ENCODE measurements at regions not wholly inside any gene's neighbourhood (a gene's known extent, or its start where the extent isn't known, plus 50 kb on each side); places are given as distances from the start of the nearest gene placed in this dataset.

DNA sequence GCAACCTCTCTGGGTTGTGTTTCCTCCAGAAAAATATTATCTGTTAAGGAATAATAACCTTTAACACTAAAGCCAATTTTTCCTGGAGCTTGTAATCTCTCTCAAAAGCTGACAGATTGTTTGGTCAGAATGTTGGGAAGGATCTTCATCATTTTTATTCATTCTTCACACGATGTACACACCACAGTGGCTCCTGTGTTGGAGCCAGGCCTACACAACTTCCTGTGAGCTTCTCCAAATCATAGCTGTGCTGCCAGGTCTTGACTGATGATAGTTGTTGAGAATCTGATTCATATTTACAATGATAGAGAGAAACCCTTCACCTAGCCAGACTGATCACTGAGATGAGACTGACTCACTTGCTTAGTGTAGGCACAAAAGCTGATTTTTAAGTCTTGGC is 151.0 kb upstream of the ROBO2 start:
- DNase-seq (ENCODE audit: low read depth in 3 of 3), result no peak

DNA sequence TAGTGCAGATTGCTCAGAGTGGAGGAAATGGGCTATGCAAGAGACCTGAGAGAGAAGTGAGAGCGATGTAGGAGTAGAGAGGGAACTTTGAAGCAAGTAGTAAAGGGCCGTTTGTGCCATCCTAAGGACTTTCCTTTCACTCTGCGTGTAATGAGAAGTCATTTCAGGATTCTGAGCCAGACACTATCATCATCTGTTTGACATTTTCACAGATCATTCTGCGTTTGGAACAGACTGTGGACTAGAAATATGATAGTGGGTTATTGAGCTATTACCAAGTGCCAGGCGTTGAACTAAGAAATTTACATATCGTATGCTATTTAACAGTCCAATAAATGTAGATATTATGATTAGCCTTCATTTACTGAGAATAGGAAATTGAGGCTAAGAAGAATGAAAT is 150.0 kb upstream of the ROBO2 start:
- no peak for DNase-seq (ENCODE audit: low read depth in 3 of 3)

DNA sequence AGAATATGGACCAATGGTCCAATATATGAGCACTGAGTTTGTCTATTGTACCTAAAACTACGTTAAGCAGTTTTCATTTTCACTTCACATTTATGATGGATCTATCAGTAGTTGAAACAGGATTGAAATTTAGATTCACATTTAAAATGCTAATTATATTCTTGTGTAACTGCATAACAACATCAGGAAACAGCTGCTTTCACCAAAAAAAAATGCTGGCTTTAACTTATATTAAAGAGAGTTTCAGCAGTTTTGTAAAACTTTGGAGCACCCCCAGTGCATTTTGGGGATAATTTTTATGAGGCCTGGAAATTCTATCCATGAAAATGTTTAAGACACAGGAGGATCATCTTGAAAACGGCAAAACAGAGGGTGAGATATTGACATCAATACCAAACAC is 142.8 kb upstream of the ROBO2 start:
- DNase-seq (ENCODE audit: low read depth in 3 of 3), result no peak

DNA sequence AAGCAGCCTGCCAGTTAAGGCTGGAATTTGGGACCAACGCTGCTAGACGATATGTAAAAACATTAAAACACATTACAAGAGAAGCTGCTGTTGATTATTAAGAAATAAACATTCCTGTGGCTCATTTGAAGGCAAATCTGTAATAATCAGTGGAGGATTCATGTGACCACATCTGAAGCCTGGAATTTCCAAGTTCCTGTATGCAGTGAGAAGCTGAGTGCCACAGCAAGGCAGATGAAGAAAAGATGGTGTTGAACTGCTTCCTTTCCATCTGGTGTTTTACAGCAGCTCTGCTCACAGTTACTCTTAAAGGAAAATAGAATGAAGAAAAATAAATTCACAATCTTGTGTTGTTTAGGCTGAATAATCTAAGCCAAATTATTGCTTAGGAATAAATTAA is 139.3 kb upstream of the ROBO2 start:
- DNase-seq (ENCODE audit: low read depth in 3 of 3), result no peak

DNA sequence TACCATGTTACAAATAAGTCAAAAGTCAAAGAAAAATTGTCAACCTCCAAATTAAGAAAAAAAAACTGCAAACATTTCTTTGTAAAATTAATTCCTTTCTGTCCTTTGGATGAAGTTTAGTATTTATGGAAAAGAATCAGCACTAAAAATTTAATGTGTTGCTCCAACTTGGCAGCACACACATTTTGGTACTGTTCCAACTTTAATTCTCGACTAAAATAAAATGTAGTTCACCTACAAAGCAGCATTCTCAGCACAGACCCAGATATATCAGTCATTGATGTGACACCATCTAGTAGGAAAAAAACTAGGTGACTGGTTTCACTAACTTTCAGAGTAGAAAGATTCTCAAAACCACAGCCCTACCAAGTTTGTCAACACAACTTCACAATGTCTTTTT is 131.7 kb upstream of the ROBO2 start:
- DNase-seq (ENCODE audit: low read depth in 3 of 3), result no peak

DNA sequence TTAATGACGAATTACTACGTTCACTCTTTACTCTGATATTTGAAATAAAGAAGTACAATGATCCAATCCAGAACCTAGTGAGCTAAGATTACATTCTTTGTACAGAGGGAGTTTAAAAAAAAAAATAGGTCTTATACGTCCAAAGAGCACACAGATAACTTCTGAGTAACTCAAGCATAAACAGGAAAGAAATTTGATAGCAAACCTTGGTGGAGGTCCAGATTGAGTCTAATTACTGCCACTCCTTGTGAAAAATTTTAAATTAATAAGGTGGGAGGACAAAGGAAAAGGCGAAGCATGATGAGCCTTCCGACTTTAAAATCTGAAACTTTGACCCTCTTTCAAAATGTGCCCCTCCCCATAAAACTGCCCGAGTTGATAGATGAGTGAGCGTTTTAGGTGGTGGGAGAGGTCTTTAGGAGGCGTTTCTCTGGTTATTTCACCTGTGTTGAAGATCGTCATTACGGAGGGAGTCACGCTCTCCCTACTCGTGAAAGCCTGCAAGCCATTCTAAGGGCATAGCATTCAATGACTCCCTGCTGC is 127.0 kb upstream of the ROBO2 start:
- DNase-seq (ENCODE audit: low read depth in 3 of 3), result no peak

DNA sequence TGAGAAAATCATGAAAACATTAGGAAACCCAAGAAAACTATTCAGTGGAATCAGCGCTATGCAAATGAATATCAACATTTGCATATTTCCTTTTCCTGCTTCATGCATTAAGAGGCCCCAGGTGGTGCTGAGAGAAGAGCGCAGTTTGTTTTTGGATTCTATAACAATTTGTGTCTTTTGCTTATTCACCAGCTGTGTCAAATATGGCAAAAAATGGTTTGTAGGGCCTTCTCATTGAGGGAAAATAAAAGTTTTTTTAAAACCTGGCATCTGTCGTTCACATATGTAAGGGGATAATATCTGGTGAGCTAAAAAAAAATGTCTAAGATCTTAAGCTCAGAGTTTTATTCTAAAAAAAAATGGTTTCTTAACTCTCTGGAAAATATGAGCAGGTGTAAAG is 122.5 kb upstream of the ROBO2 start:
- DNase-seq (ENCODE audit: low read depth in 3 of 3), result no peak

DNA sequence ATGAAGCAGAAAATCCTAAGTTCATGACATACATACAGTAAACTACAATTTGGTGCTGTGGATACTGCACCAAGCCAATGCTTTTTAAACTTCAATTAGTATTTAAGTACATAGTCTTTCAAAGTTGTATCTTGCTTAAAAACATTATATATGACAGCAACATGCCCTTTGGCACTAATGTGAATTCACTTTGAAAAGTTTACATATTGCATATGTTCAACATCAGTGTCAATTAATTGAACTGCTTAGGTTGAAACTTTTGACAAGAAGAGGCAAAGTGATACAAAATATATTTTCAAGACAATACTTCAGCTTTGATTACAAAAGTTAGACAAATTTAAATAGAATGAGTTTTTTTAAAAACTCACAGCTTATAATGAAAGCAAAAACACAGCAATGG is 119.4 kb upstream of the ROBO2 start:
- DNase-seq (ENCODE audit: low read depth in 3 of 3), result no peak

DNA sequence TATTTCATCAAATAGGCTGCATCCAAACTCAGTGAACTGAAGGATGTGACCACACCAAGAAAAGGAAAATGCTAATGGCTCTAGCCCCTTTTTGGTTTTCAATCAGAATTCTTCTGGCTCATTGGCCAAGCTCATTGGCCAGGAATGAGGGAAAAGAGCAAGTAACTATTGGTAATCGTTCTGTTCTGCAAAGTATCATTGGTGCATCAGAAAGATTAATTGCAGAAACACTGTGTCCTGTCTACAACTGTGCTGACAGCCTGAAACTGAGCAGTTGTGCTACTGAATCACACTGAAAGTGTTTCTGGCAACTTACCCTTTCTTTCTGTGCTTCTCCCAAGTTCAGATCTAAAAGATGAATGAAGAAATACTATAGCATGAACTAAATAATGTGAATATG is 116.4 kb upstream of the ROBO2 start:
- no peak for DNase-seq (ENCODE audit: low read depth in 3 of 3)

DNA sequence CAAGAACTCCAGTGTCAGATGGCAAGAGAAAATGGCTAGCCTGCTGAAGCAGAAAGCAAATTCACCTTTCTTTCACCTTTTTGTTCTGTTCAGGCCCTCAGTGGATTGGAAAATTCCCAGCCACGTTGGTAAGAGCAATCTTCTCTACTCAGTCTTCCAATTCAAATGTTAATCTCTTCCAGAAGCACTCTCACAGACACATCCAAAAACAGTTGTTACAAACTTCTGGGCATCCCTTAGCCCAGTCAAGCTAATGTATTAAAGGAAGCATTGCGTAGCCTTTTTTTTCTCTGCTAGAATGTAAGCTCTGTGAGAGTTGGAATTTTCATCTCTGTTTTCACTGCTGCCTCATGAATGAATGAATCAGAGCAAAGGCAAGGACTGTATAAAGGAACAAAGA is 109.2 kb upstream of the ROBO2 start:
- no peak for DNase-seq (ENCODE audit: low read depth in 3 of 3)

DNA sequence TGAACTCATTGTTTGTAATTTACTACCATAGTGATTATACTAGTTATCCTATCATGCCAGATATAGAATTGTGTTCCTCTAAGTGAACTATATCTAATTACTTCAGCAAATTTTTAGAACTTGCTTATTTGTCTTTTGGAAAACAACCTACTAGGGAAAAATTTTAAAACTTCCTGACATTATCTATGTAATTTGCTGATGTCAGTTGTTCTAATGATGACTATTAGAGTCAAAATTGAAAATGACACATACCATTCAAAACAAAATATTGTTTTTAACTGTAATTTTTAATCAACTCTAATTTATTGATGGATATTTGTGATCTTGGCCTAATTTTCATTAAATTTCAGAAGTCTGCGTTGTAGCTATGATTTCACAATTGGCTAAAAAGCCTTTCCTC is 106.7 kb upstream of the ROBO2 start:
- no peak for DNase-seq (ENCODE audit: low read depth in 3 of 3)

DNA sequence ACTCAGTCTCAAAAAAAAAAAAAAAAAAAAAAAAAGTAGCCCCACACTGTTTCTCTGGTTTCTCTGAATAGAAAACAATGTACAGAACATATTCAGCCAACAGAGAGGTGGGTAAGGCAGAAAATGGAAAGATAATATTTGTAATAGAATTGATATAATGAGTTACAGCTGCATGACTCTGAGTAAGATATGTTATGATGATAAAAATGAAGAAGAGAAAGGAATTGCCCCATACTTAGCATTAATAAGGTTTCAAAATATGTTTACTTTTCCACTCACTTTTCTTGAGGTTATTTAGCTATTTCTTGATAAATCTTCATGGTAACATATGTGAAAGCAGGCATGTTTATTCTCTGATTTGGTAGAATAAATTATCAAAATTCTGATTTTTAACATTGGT is 100.9 kb upstream of the ROBO2 start:
- no peak for DNase-seq (ENCODE audit: low read depth in 3 of 3)

DNA sequence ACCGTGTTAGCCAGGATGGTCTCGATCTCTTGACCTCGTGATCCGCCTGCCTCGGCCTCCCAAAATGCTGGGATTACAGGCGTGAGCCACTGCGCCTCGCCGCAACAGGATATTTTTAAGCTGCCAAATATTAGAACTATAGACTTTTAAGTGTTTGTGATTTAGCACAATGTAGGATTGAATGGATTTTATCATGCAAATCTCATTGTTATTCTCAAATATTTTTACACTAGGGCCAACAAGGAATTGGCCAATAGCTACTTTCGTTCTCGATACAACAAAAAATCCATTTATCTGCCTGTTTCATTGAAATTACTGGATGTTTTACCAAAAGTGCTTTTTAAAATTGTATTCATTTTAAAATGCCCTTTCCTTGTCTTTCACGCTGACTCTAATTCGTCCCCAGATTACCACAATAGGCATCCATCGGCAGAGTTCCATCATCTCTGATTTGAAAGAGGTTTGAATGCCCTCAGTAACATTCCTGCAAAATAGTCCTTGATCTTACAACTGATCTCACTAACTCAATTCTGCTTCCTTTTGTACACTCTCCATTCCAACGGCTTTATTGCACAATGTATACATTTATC is 99.6 kb upstream of the ROBO2 start:
- no peak for DNase-seq (ENCODE audit: low read depth in 3 of 3)

DNA sequence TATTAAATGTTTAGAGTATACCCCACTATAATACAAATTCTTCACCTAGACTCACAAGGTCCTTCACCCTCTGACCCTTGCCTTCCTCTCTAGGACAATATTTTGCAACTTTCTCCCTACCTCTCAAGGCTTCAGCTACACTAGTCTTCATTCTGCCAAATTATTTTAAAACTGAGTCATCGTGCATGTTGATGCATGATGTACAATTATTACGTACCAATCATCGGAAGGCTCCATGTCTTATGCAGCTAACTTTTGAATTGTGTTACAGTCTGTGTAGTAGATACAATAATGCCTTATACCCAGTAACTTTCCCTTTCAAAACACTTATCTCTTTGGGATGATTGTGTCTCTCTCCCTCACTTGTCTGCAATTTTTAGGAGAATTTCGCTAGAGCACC is 98.5 kb upstream of the ROBO2 start:
- no peak for DNase-seq (ENCODE audit: low read depth in 3 of 3)

DNA sequence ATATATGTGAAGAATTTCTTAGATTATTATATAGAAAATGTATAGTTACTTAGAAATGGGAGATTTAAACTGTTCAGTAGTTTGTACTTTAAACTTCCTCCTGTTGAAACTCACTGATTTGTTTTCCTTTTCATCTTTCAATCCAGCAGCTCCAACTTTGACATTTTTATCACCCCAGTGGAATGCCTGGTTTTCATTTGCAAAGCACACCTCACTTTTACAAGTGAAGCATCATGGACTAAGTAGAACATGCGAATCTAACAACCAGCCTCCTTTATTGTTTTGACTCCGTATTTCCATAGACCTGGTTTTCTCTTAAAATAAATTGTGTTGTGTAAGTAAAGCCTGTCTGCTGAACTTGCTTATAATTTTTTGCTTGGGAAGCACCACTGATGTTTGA is 97.8 kb upstream of the ROBO2 start:
- DNase-seq (ENCODE audit: low read depth in 3 of 3), result no peak

DNA sequence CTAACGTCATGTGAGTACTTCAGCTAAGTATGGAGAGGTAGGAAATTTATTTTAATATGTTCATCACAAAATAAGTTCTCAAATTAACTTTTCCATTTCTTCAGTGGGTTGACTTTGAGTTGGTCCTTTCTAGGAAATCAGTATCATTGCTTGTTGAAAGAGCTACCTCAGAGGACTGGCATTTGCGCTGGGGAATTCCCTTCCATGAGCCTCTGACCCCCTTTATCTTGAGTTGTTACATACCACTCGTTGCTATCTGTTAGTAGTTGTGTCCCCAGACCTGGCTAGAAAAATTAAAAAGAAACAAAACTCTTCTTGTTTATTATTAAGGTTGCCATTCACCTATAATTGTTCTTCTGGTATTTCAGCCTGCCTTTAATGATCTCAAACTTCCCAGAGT is 96.8 kb upstream of the ROBO2 start:
- no peak for DNase-seq (ENCODE audit: low read depth in 3 of 3)

DNA sequence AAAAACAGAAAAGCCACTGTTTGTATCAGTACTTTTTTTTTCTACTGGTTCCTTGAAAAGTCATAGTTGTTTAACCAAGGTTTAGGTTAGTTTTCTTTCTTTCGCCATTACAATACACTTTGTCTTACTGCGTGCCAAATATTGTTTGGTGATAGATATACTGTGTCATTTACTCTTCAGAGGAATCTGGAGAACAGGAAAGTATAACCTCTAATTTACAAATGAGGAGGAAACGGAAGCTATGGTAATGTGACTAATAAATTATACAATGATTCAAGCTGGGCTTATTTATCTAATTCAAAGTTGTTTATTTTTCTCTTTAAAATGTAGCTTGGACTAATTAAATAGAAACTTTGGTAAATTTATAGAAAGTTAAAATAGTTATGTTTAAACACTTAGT is 96.2 kb upstream of the ROBO2 start:
- DNase-seq (ENCODE audit: low read depth in 3 of 3), result no peak

DNA sequence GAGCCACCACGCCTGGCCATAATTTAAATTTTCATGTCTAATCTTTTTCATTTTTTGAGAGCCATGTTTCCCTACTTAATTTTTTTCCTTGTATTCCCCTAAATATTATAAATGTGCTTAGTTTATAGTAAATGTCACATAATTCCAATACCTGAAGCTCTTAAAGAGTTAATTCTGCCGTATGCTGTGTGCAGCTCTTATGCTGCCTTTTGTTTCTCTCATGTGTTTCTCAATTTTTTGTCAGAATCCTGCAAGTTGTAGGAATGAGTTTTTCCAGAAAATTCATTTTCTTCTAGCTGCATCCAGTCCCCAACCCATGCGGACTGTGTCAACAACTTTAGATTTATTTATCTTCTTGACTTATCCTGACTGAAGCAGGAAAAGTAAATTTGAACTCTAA is 90.9 kb upstream of the ROBO2 start:
- no peak for DNase-seq (ENCODE audit: low read depth in 3 of 3)

DNA sequence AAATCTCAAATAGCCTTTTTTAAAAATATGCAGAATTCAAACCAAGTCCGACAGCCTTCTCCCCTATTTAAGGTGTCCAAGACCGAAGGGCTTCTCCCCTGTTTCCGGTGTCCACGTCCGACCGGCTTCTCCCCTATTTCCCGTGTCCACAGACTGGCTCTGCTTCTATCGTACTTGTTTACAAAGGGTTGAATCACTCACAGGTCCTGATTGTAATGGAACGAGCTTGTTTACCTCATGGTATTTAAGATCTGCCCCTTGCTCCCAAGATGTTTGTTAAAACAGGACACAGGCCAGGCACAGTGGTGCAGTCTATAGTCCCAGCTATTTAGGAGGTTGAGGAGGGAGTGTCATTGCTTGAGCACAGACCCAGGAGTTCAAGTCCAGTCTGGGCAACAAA is 90.4 kb upstream of the ROBO2 start:
- no peak for DNase-seq (ENCODE audit: low read depth in 3 of 3)

DNA sequence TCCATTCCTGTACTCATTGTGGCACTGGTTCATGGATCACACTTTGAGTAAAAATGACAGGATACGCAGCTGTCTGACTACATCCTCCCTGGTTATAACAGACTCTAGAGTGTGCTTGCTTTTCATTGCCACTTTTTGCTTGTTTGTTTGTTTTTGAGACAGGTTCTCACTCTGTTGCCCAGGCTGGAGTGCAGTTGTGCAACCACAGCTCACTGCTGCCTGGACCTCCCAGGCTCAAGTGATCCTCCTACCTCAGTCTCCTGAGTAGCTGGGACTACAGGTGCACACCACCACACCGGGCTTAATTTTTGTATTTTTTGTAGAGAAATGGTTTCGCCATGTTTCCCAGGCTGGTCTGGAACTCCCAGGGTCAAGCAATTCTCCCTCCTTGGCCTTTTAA is 89.3 kb upstream of the ROBO2 start:
- no peak for DNase-seq (ENCODE audit: low read depth in 3 of 3)

DNA sequence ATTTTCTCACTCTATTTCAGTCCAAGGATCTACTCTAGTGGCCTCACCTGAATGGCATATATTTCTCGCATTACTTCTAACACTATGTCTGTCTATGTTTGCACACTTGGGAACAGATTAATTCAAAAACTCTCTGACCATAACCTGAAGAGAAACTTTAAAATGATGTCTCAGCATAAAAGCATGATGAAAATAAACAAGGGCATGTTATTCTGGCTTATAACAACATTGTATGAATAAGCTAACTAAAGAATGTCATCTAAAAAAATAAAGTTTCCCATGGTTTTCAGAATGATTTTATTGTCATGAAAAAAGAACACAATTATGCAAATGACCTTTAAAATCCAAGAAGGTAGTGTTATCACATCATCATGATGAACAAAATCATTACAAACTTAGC is 85.5 kb upstream of the ROBO2 start:
- no peak for DNase-seq (ENCODE audit: low read depth in 3 of 3)

DNA sequence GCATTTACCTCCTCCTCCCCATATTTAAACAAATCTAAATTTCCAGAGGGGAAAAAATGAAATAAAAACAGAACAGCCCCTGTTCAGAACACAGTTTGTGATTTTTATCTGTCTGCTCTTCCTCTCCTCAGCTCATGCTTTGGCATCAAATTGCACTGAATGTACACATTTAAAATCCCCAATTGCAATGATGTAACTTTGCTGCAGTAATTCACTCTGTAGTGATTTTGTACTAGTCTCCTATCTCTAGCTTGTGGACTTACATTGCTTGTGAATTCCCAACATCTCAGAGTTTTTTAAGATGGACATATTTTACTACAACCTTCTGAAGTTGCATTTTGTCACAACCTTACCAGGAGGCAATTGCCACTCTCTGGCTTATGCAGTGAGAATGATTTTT is 81.6 kb upstream of the ROBO2 start:
- no peak for DNase-seq (ENCODE audit: low read depth in 3 of 3)

DNA sequence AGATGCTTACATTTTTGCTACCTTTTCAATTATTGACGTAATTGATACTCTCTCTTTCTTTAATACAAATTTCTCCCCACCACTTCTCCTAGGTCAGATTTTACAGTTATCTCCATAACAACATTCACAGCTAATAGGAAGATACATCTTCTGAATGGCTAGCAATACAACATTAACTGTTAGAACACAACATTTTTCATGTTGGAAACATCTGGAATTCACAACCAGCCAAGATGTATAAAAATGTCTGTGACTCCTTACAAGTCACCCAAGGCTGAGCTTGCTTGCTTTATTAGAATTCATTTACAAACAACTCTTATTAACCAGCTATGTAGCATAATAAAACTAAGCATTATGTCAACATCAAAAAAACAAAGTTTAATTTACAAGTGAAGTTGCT is 81.0 kb upstream of the ROBO2 start:
- DNase-seq (ENCODE audit: low read depth in 3 of 3), result no peak

DNA sequence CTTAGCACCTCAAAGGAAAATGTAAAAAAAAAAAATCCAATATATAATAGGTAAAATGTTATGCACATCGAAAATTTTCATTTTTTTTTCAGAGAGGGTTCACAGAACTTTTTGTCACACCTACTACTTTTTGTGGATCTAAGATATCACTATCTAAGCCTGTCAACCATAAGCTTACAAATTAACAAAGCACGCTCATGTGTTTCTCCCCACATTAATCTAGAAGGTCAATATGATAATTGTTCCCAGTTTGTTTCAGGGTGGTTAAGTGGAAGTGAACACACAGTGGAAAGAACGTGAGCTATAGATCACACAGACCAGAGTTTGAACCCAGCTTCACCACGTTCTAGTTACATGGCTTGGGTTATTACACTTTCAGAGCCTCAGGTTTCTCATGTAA is 78.6 kb upstream of the ROBO2 start:
- DNase-seq (ENCODE audit: low read depth in 3 of 3), result no peak
